ENCODE measurements at regions not wholly inside any gene's neighbourhood (a gene's known extent, or its start where the extent isn't known, plus 50 kb on each side); places are given as distances from the start of the nearest gene placed in this dataset.

DNA sequence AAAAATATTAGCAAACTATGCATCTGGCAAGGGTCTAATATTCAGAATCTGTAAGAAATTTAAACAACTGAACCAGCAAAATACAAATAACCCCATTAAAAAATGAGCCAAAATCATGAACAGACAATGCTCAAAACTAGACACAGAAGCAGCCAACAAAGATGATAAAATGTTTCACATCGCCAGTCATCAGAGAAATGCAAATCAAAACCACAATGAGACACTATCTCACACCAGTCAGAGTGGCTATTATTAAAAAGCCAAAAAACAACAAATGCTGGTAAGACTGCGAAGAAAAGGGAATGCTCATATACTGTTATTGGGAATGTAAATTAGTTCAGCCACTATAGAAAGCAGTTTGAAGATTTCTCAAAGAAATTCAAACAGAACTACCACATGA, 201.3 kb upstream of the CPEB2 start:
- Histone ChIP-seq H3K4me3 (ENCODE audit: low read depth, low read length) (no peak overlapping the region), H3K27ac (ENCODE audit: extremely low read depth, low read depth, low read length) (no peak overlapping the region), H3K9me3 (ENCODE audit: control insufficient read depth, insufficient read depth, low read depth, low read length) (no peaks in the 10 kb centered on the region), H3K36me3 (ENCODE audit: control insufficient read depth in 2 of 2, insufficient read depth in 1 of 2, low read length in 2 of 2) (no peaks in the 10 kb centered on the region), H3K4me1 (ENCODE audit: control insufficient read depth, insufficient read depth, low read length) (no peaks in the 10 kb centered on the region)
- TF ChIP-seq, protein P1, sequence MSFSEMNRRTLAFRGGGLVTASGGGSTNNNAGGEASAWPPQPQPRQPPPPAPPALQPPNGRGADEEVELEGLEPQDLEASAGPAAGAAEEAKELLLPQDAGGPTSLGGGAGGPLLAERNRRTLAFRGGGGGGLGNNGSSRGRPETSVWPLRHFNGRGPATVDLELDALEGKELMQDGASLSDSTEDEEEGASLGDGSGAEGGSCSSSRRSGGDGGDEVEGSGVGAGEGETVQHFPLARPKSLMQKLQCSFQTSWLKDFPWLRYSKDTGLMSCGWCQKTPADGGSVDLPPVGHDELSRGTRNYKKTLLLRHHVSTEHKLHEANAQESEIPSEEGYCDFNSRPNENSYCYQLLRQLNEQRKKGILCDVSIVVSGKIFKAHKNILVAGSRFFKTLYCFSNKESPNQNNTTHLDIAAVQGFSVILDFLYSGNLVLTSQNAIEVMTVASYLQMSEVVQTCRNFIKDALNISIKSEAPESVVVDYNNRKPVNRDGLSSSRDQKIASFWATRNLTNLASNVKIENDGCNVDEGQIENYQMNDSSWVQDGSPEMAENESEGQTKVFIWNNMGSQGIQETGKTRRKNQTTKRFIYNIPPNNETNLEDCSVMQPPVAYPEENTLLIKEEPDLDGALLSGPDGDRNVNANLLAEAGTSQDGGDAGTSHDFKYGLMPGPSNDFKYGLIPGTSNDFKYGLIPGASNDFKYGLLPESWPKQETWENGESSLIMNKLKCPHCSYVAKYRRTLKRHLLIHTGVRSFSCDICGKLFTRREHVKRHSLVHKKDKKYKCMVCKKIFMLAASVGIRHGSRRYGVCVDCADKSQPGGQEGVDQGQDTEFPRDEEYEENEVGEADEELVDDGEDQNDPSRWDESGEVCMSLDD (tag by site-specific recombination; IDR thresholded peaks at IDR 0.05), result no peak
- TF ChIP-seq ZNF560 (tag by site-specific recombination; IDR thresholded peaks at IDR 0.05; ENCODE audit: borderline replicate concordance), result no peak
- TF ChIP-seq FEZF1 (tag by site-specific recombination; IDR thresholded peaks at IDR 0.05), result no peak
- ChIA-PET CTCF (interaction anchor here (1.0 kb wide), 1 partner anchor 13 kb away, joined by 4 read pairs; no protein-coding TSS in a partner anchor), POLR2A (no interaction called here)

GRCh38 chr4:14802596-14802995, 199.7 kb upstream of the CPEB2 start:
- H3K27ac ChIP-seq (ENCODE audit: extremely low read depth, low read depth, low read length), result no peak overlapping the region
- POLR2A ChIA-PET, result no interaction called here
- H3K9me3 ChIP-seq (ENCODE audit: control insufficient read depth, insufficient read depth, low read depth, low read length), result no peaks in the 10 kb centered on the region
- H3K4me3 ChIP-seq (ENCODE audit: low read depth, low read length), result no peak overlapping the region
- TF ChIP-seq KLF16 (tag by site-specific recombination; IDR thresholded peaks at IDR 0.05) (no peak), ZNF473 (tag by site-specific recombination; IDR thresholded peaks at IDR 0.05) (no peak), BCL11B (tag by site-specific recombination; IDR thresholded peaks at IDR 0.05; ENCODE audit: low read depth) (no peak), ZNF184 (tag by site-specific recombination; IDR thresholded peaks at IDR 0.05) (no peak), ZNF37A (tag by site-specific recombination; IDR thresholded peaks at IDR 0.05) (no peak), ZNF157 (tag by site-specific recombination; IDR thresholded peaks at IDR 0.05) (no peak), PRDM6 (tag by site-specific recombination; IDR thresholded peaks at IDR 0.05) (no peak), ZBTB1 (tag by site-specific recombination; IDR thresholded peaks at IDR 0.05) (no peak), ZNF112 (tag by site-specific recombination; IDR thresholded peaks at IDR 0.05) (no peak), HOXC10 (CRISPR knock-in tag; IDR thresholded peaks at IDR 0.05) (no peak), ZNF404 (tag by site-specific recombination; IDR thresholded peaks at IDR 0.05) (no peak), ZNF394 (tag by site-specific recombination; IDR thresholded peaks at IDR 0.05; ENCODE audit: borderline replicate concordance) (no peak), ZNF140 (tag by site-specific recombination; IDR thresholded peaks at IDR 0.05) (no peak), ZNF433 (tag by site-specific recombination; IDR thresholded peaks at IDR 0.05; ENCODE audit: low read depth) (no peak), ZNF837 (tag by site-specific recombination; IDR thresholded peaks at IDR 0.05) (no peak), ZNF76 (tag by site-specific recombination; IDR thresholded peaks at IDR 0.05; ENCODE audit: borderline replicate concordance, low read depth) (no peak), ZNF146 (tag by site-specific recombination; IDR thresholded peaks at IDR 0.05) (no peak)
- TF ChIP-seq, protein P2, sequence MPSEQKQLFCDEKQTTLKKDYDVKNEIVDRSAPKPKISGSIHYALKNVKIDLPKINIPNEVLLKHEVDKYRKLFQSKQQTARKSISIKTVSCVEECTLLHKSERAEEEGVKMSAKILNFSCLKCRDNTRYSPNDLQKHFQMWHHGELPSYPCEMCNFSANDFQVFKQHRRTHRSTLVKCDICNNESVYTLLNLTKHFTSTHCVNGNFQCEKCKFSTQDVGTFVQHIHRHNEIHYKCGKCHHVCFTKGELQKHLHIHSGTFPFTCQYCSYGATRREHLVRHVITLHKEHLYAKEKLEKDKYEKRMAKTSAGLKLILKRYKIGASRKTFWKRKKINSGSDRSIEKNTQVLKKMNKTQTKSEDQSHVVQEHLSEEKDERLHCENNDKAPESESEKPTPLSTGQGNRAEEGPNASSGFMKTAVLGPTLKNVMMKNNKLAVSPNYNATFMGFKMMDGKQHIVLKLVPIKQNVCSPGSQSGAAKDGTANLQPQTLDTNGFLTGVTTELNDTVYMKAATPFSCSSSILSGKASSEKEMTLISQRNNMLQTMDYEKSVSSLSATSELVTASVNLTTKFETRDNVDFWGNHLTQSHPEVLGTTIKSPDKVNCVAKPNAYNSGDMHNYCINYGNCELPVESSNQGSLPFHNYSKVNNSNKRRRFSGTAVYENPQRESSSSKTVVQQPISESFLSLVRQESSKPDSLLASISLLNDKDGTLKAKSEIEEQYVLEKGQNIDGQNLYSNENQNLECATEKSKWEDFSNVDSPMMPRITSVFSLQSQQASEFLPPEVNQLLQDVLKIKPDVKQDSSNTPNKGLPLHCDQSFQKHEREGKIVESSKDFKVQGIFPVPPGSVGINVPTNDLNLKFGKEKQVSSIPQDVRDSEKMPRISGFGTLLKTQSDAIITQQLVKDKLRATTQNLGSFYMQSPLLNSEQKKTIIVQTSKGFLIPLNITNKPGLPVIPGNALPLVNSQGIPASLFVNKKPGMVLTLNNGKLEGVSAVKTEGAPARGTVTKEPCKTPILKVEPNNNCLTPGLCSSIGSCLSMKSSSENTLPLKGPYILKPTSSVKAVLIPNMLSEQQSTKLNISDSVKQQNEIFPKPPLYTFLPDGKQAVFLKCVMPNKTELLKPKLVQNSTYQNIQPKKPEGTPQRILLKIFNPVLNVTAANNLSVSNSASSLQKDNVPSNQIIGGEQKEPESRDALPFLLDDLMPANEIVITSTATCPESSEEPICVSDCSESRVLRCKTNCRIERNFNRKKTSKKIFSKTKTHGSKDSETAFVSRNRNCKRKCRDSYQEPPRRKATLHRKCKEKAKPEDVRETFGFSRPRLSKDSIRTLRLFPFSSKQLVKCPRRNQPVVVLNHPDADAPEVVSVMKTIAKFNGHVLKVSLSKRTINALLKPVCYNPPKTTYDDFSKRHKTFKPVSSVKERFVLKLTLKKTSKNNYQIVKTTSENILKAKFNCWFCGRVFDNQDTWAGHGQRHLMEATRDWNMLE (tag by site-specific recombination; conservative IDR thresholded peaks at IDR 0.05; ENCODE audit: low read depth), result no peak
- CTCF ChIA-PET, result no interaction called here
- no peaks in the 10 kb centered on the region for H3K4me1 ChIP-seq (ENCODE audit: control insufficient read depth, insufficient read depth, low read length)
- H3K36me3 ChIP-seq (ENCODE audit: control insufficient read depth in 2 of 2, insufficient read depth in 1 of 2, low read length in 2 of 2), result no peaks in the 10 kb centered on the region

All from HEK293 (cell line).